Endothelial cell of umbilical vein (primary cell): ENCODE measurements at regions not wholly inside any gene's neighbourhood (a gene's known extent, or its start where the extent isn't known, plus 50 kb on each side); places are given as distances from the start of the nearest gene placed in this dataset.

Experiments
- BruUV-seq: library from RNA; stranded (reverse); fragments of 400-500 nt; replicated peaks from 2 replicates; lab custom pipeline; 2021; lab: Mats Ljungman, UMichigan
- CTCF ChIA-PET: fragments of 300-600, 350-600 bp; sonication (Branson Sonifier 250); formaldehyde crosslinking; loops from one replicate; lab custom pipeline; 2021; ENCODE audit warnings: antibody characterized with exemption, inconsistent platforms; lab: Charles Lee
- POLR2A ChIA-PET: fragments of 300-600, 350-600 bp; sonication (Branson Sonifier 250); formaldehyde crosslinking; loops from one replicate; lab custom pipeline; 2021; ENCODE audit warnings: antibody characterized with exemption, inconsistent platforms; lab: Charles Lee
- DNase-seq: peaks from one replicate; pipeline ENCODE4 v3.0.0-alpha.2; 2011; ENCODE audit warnings: low read depth, low spot score
- FAIRE-seq: peaks from 2 replicates; lab custom pipeline; 2011; peaks lifted over from hg19 to GRCh38; lab: Jason Lieb, UNC
- H2AFZ ChIP-seq: 2 replicates; pipeline ENCODE4 v1.6.0; 2012; ENCODE audit warnings: low read depth, low read length, control low read depth, inconsistent platforms
- H3K27ac ChIP-seq: 2 replicates; pipeline ENCODE4 v1.5.1; 2011; ENCODE audit warnings: low read depth, mild to moderate bottlenecking, control low read depth, low read length, moderate library complexity; ENCODE audit not compliant: insufficient read depth
- H3K27me3 ChIP-seq, 2 experiments: 2 replicates each; pipeline versions ENCODE4 v1.6.0 to v1.6.1; 2011; ENCODE audit warnings: low read length in 2 of 2, mixed read lengths in 1 of 2; ENCODE audit not compliant: control insufficient read depth in 2 of 2, insufficient read depth in 2 of 2
- H3K36me3 ChIP-seq, 2 experiments: 2 replicates in 1 of 2; 3 replicates in 1 of 2; pipeline ENCODE4 v1.5.1; 2011; ENCODE audit warnings: low read length in 2 of 2, mild to moderate bottlenecking in 1 of 2, moderate library complexity in 1 of 2; ENCODE audit not compliant: control insufficient read depth in 2 of 2, insufficient read depth in 2 of 2; ENCODE audit errors: extremely low read depth in 1 of 2
- H3K4me1 ChIP-seq: 3 replicates; pipeline ENCODE4 v1.5.1; 2011; ENCODE audit warnings: mild to moderate bottlenecking, low read length; ENCODE audit not compliant: control insufficient read depth, insufficient read depth; ENCODE audit errors: extremely low read depth
- H3K4me2 ChIP-seq: 2 replicates; pipeline ENCODE4 v1.6.1; 2011; ENCODE audit warnings: low read length, control low read depth, mixed read lengths; ENCODE audit not compliant: insufficient read depth
- H3K4me3 ChIP-seq, 3 experiments: fragments of 200-600 bp in 1 of 3; sonication (generic), shearing (Covaris generic) in 1 of 3; replicated peaks in 1 of 3; 2 replicates each; pipeline ENCODE4 v1.5.1; 2011 to 2016; ENCODE audit warnings: control low read depth in 3 of 3, low read length in 3 of 3, mild to moderate bottlenecking in 2 of 3, inconsistent platforms in 1 of 3, low read depth in 1 of 3, moderate library complexity in 1 of 3; ENCODE audit not compliant: insufficient read depth in 1 of 3
- H3K79me2 ChIP-seq: 2 replicates; pipeline ENCODE4 v1.6.0; 2012; ENCODE audit warnings: low read length, inconsistent platforms; ENCODE audit not compliant: control insufficient read depth, insufficient read depth
- H3K9ac ChIP-seq: replicated peaks from 2 replicates; pipeline ENCODE3; 2011; ENCODE audit warnings: low read length, control low read depth; ENCODE audit not compliant: insufficient read depth; ENCODE audit errors: extremely low read depth
- H3K9me1 ChIP-seq: replicated peaks from 3 replicates; pipeline ENCODE4 v1.6.0; 2011; ENCODE audit warnings: mild to moderate bottlenecking, low read length; ENCODE audit not compliant: control insufficient read depth, insufficient read depth; ENCODE audit errors: extremely low read depth
- H3K9me3 ChIP-seq: replicated peaks from 2 replicates; pipeline ENCODE4 v1.5.1; 2012; ENCODE audit warnings: low read length, inconsistent platforms; ENCODE audit not compliant: control insufficient read depth, insufficient read depth
- H4K20me1 ChIP-seq: replicated peaks from 2 replicates; pipeline ENCODE3; 2011; ENCODE audit warnings: mild to moderate bottlenecking, low read length; ENCODE audit not compliant: control insufficient read depth, insufficient read depth; ENCODE audit errors: extremely low read depth
- CTCF ChIP-seq, 2 donors: IDR thresholded peaks; 1 replicate in 1 of 2; 2 replicates in 1 of 2; pipeline ENCODE4 v1.5.1; 2011; ENCODE audit warnings: low read length in 2 of 2, mild to moderate bottlenecking in 2 of 2, moderate library complexity in 2 of 2, control low read depth in 1 of 2, inconsistent platforms in 1 of 2, low read depth in 1 of 2; ENCODE audit not compliant: insufficient read depth in 1 of 2; ENCODE audit errors: extremely low read depth in 1 of 2
- EZH2 ChIP-seq: IDR thresholded peaks from 2 replicates; pipeline ENCODE4 v1.6.1; 2012; ENCODE audit warnings: borderline replicate concordance, low read depth, mild to moderate bottlenecking, moderate library complexity, low read length, inconsistent platforms; ENCODE audit not compliant: severe bottlenecking
- FOS ChIP-seq: IDR thresholded peaks from 2 replicates; pipeline ENCODE4 v1.6.1; 2011; ENCODE audit warnings: mild to moderate bottlenecking, low read length, moderate library complexity, borderline replicate concordance; ENCODE audit not compliant: insufficient read depth
- GATA2 ChIP-seq: IDR thresholded peaks from 2 replicates; pipeline ENCODE4 v1.7.0; 2011; ENCODE audit warnings: low read depth, mild to moderate bottlenecking, moderate library complexity, mixed read lengths, low read length; ENCODE audit not compliant: insufficient read length, insufficient read depth
- JUN ChIP-seq: IDR thresholded peaks from 2 replicates; pipeline ENCODE4 v1.6.1; 2011; ENCODE audit warnings: borderline replicate concordance, low read depth; ENCODE audit not compliant: insufficient read length, insufficient read depth
- MAX ChIP-seq: IDR thresholded peaks from 2 replicates; pipeline ENCODE4 v1.6.1; 2011; ENCODE audit not compliant: insufficient read depth, insufficient read length
- MYC ChIP-seq: IDR thresholded peaks from one replicate; pipeline ENCODE4 v1.6.1; 2011; ENCODE audit warnings: mild to moderate bottlenecking, low read depth, low read length
- POLR2A ChIP-seq: IDR thresholded peaks from 2 replicates; pipeline ENCODE4 v1.6.1; 2012; ENCODE audit warnings: low read depth, mild to moderate bottlenecking, control low read depth, low read length
- POLR2AphosphoS5 ChIP-seq: IDR thresholded peaks from 2 replicates; pipeline ENCODE4 v1.6.1; 2012; ENCODE audit warnings: low read depth, mild to moderate bottlenecking, control low read depth, low read length, moderate library complexity; ENCODE audit not compliant: insufficient read depth
- dilution Hi-C: fragments of 300-500 bp; cut with MboI; formaldehyde crosslinking; loops from one replicate; pipeline ENCODE4 v1.15.0; 2019; ENCODE audit warnings: low sequenced_read_pairs; ENCODE audit not compliant: extremely low pct_ligation_motif_present
- intact Hi-C: fragments of 100-400 bp; cut with micrococcal nuclease; formaldehyde crosslinking; loops from one replicate; pipeline ENCODE4 v1.10.0; 2022

DNA sequence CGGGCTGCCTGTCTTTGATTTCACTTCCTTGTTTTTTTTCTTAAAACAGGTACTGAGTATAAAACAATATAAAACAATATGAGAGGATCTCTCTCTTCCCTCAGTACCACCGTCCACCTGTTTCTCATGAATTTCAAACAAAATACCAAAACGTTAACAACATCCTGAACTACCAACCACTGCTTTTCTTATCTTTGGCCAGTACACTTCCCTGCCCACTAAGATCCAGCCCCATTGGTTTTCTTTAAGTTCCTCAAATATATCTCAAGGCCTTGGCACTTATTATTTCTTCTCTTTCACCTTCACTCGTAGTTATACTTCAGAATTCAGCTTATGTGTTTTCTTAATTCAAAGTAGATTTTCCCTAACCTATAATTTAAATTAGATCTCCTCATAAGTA is 370.2 kb upstream of the GRIA3 start:
- no peaks in the 10 kb centered on the region for H3K27me3 ChIP-seq
- H2AFZ ChIP-seq: no peak overlapping the region
- no peaks in the 10 kb centered on the region for H3K9me3 ChIP-seq
- POLR2A ChIA-PET: no interaction called here
- DNase-seq (no peak), FAIRE-seq (no peak)
- no peaks in the 10 kb centered on the region for H3K9me1 ChIP-seq
- CTCF ChIA-PET: no interaction called here
- no peak overlapping the region for H3K27ac ChIP-seq
- H3K4me2 ChIP-seq: no peak overlapping the region
- no peak overlapping the region for H3K4me3 ChIP-seq
- H3K79me2 ChIP-seq: no peaks in the 10 kb centered on the region
- H3K9ac ChIP-seq: no peak overlapping the region
- no peaks in the 10 kb centered on the region for H3K4me1 ChIP-seq
- intact Hi-C loops: no loop called here
- H3K36me3 ChIP-seq: no peaks in the 10 kb centered on the region
- TF ChIP-seq GATA2: no peak
- TF ChIP-seq MAX: no peak
- no peak for TF ChIP-seq MYC
- TF ChIP-seq POLR2AphosphoS5: no peak
- TF ChIP-seq FOS: no peak
- no peak for TF ChIP-seq POLR2A
- no peak for TF ChIP-seq JUN
- TF ChIP-seq CTCF (IDR thresholded peaks at IDR 0.05; ENCODE audit: extremely low read depth in 1 of 2, insufficient read depth in 1 of 2, low read depth in 1 of 2, low read length in 2 of 2): no peak
- TF ChIP-seq EZH2: no peak
- BruUV-seq: no TSS peak
- dilution Hi-C loops: no loop called here
- no peaks in the 10 kb centered on the region for H4K20me1 ChIP-seq
